Karpas-422 (cell line): ENCODE measurements at regions not wholly inside any gene's neighbourhood (a gene's known extent, or its start where the extent isn't known, plus 50 kb on each side); places are given as distances from the start of the nearest gene placed in this dataset.
"Not testable (repeated sequence)": the region's sequence is repeated elsewhere in the genome, so short reads cannot be mapped to it uniquely, and the experiment has no call there.

Source experiments
- DNase-seq: peaks from one replicate; pipeline ENCODE4 v3.0.0-alpha.2; 2015
- H2AFZ ChIP-seq: fragments of 200-600 bp; sonication (generic); 2 replicates; pipeline ENCODE4 v1.6.1; 2014; ENCODE audit warnings: antibody characterized with exemption, low read length, mixed read lengths
- H3K27ac ChIP-seq: fragments of 200-600 bp; sonication (generic); 2 replicates; pipeline ENCODE4 v1.5.1; 2014; ENCODE audit warnings: mild to moderate bottlenecking, low read length, moderate library complexity
- H3K27me3 ChIP-seq: fragments of 200-600 bp; sonication (generic); 2 replicates; pipeline ENCODE4 v1.6.1; 2014; ENCODE audit warnings: low read length, mixed read lengths
- H3K36me3 ChIP-seq: fragments of 200-600 bp; sonication (generic); 2 replicates; pipeline ENCODE4 v1.6.1; 2014; ENCODE audit warnings: low read length, mixed read lengths; ENCODE audit not compliant: insufficient read depth
- H3K4me1 ChIP-seq: fragments of 200-600 bp; sonication (generic); 2 replicates; pipeline ENCODE4 v1.6.1; 2014; ENCODE audit warnings: mild to moderate bottlenecking, low read length, mixed read lengths
- H3K4me2 ChIP-seq: fragments of 200-600 bp; sonication (generic); 2 replicates; pipeline ENCODE4 v1.6.1; 2014; ENCODE audit warnings: low read length, low read depth, mild to moderate bottlenecking; ENCODE audit not compliant: poor library complexity, severe bottlenecking
- H3K4me3 ChIP-seq: fragments of 200-600 bp; sonication (generic); 2 replicates; pipeline ENCODE4 v1.5.1; 2014; ENCODE audit warnings: mild to moderate bottlenecking, antibody characterized with exemption, low read length, mixed read lengths
- H3K79me2 ChIP-seq: fragments of 200-600 bp; sonication (generic); 2 replicates; pipeline ENCODE4 v1.6.1; 2014; ENCODE audit warnings: mild to moderate bottlenecking, low read length, mixed read lengths
- H3K9ac ChIP-seq: fragments of 200-600 bp; sonication (generic); 2 replicates; pipeline ENCODE4 v1.6.0; 2014; ENCODE audit warnings: low read length
- H3K9me2 ChIP-seq: fragments of 200-600 bp; sonication (generic), shearing (Covaris generic); replicated peaks from 2 replicates; pipeline ENCODE4 v1.6.0; 2014; ENCODE audit warnings: mild to moderate bottlenecking, low read length, moderate library complexity; ENCODE audit not compliant: insufficient read depth
- H3K9me3 ChIP-seq: fragments of 300-700, 200-600 bp; sonication (generic); 2 replicates; pipeline ENCODE4 v1.6.1; 2014; ENCODE audit warnings: low read length, mixed read lengths
- H4K20me1 ChIP-seq: fragments of 200-600 bp; sonication (generic); 2 replicates; pipeline ENCODE4 v1.6.1; 2014; ENCODE audit warnings: mild to moderate bottlenecking, antibody characterized with exemption, low read length, low read depth; ENCODE audit not compliant: insufficient read depth

- H3K4me2 ChIP-seq, H3K36me3 ChIP-seq, H3K9me2 ChIP-seq, H4K20me1 ChIP-seq, H3K27me3 ChIP-seq, H3K4me1 ChIP-seq, H3K4me3 ChIP-seq, H3K27ac ChIP-seq, H3K79me2 ChIP-seq, H2AFZ ChIP-seq, H3K9ac ChIP-seq, H3K9me3 ChIP-seq, DNase-seq: not testable (repeated sequence)
These were observed 202.3 kb downstream of the NPIPB11 start for GRCh38 chr16:29203933-29204805.

- H3K4me2 ChIP-seq, H3K4me1 ChIP-seq, H3K79me2 ChIP-seq, H2AFZ ChIP-seq, H3K27ac ChIP-seq, DNase-seq, H3K27me3 ChIP-seq, H3K9ac ChIP-seq, H4K20me1 ChIP-seq, H3K36me3 ChIP-seq, H3K9me2 ChIP-seq, H3K9me3 ChIP-seq, H3K4me3 ChIP-seq: not testable (repeated sequence)
These were observed 203.2 kb downstream of the NPIPB11 start for GRCh38 chr16:29203046-29203932.

- H3K36me3 ChIP-seq, H3K27ac ChIP-seq, H3K4me3 ChIP-seq, H3K4me2 ChIP-seq, H3K9ac ChIP-seq, H3K27me3 ChIP-seq, H3K4me1 ChIP-seq, H4K20me1 ChIP-seq, H3K9me2 ChIP-seq, H3K9me3 ChIP-seq, DNase-seq, H3K79me2 ChIP-seq, H2AFZ ChIP-seq: not testable (repeated sequence)
These were observed 203.9 kb downstream of the NPIPB11 start for GRCh38 chr16:29202642-29203041.

- not testable (repeated sequence) for H3K27ac ChIP-seq, H3K27me3 ChIP-seq, H3K9ac ChIP-seq, H3K4me3 ChIP-seq, H3K79me2 ChIP-seq, H2AFZ ChIP-seq, H4K20me1 ChIP-seq, H3K9me2 ChIP-seq, H3K9me3 ChIP-seq, H3K4me2 ChIP-seq, DNase-seq, H3K36me3 ChIP-seq, H3K4me1 ChIP-seq
These were observed 204.4 kb downstream of the NPIPB11 start for GRCh38 chr16:29202025-29202632.

- not testable (repeated sequence) for DNase-seq, H4K20me1 ChIP-seq, H3K27ac ChIP-seq, H3K4me1 ChIP-seq, H3K4me2 ChIP-seq, H2AFZ ChIP-seq, H3K9ac ChIP-seq, H3K9me3 ChIP-seq, H3K36me3 ChIP-seq, H3K27me3 ChIP-seq, H3K79me2 ChIP-seq, H3K4me3 ChIP-seq, H3K9me2 ChIP-seq
These were observed 205.1 kb downstream of the NPIPB11 start for GRCh38 chr16:29201296-29202024.

- not testable (repeated sequence) for H2AFZ ChIP-seq, H3K9me3 ChIP-seq, H3K27ac ChIP-seq, H3K27me3 ChIP-seq, H3K4me2 ChIP-seq, H3K9ac ChIP-seq, H3K9me2 ChIP-seq, H3K4me3 ChIP-seq, H4K20me1 ChIP-seq, H3K4me1 ChIP-seq, DNase-seq, H3K79me2 ChIP-seq, H3K36me3 ChIP-seq
These were observed 205.8 kb downstream of the NPIPB11 start for GRCh38 chr16:29200681-29201080.

- H3K9ac ChIP-seq, H2AFZ ChIP-seq, H3K36me3 ChIP-seq: not testable (repeated sequence)
These were observed 206.3 kb downstream of the NPIPB11 start for GRCh38 chr16:29200135-29200601.

GRCh38 chr16:29199626-29200025 is 206.9 kb downstream of the NPIPB11 start:
- not testable (repeated sequence) for H3K36me3 ChIP-seq, H3K9me3 ChIP-seq, H3K4me1 ChIP-seq, H4K20me1 ChIP-seq, H2AFZ ChIP-seq, H3K9me2 ChIP-seq, H3K9ac ChIP-seq, H3K4me2 ChIP-seq, DNase-seq, H3K79me2 ChIP-seq, H3K4me3 ChIP-seq, H3K27me3 ChIP-seq, H3K27ac ChIP-seq

More at GRCh38 chr16:29200135-29200601, 206.3 kb downstream of the NPIPB11 start:
- not testable (repeated sequence) for H3K27me3 ChIP-seq, DNase-seq, H3K79me2 ChIP-seq, H3K4me1 ChIP-seq, H4K20me1 ChIP-seq, H3K27ac ChIP-seq, H3K9me2 ChIP-seq, H3K9me3 ChIP-seq, H3K4me3 ChIP-seq, H3K4me2 ChIP-seq
